ENCODE measurements at regions not wholly inside any gene's neighbourhood (a gene's known extent, or its start where the extent isn't known, plus 50 kb on each side); places are given as distances from the start of the nearest gene placed in this dataset.

- TF ChIP-seq SP1 (IDR thresholded peaks at IDR 0.05): no peak
- TF ChIP-seq TARDBP (IDR thresholded peaks at IDR 0.05): no peak
- TF ChIP-seq, protein P1, sequence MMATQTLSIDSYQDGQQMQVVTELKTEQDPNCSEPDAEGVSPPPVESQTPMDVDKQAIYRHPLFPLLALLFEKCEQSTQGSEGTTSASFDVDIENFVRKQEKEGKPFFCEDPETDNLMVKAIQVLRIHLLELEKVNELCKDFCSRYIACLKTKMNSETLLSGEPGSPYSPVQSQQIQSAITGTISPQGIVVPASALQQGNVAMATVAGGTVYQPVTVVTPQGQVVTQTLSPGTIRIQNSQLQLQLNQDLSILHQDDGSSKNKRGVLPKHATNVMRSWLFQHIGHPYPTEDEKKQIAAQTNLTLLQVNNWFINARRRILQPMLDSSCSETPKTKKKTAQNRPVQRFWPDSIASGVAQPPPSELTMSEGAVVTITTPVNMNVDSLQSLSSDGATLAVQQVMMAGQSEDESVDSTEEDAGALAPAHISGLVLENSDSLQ (IDR thresholded peaks at IDR 0.05): no peak
- no peak for TF ChIP-seq FOXK2 (IDR thresholded peaks at IDR 0.05)
- TF ChIP-seq BHLHE40 (IDR thresholded peaks at IDR 0.05; ENCODE audit: borderline replicate concordance): no peak
- TF ChIP-seq SUZ12 (IDR thresholded peaks at IDR 0.05): no peak
- no peak for TF ChIP-seq L3MBTL2 (conservative IDR thresholded peaks at IDR 0.05)
- no peak for TF ChIP-seq ELF4 (IDR thresholded peaks at IDR 0.05)
- no peak for TF ChIP-seq FOXM1 (IDR thresholded peaks at IDR 0.05; ENCODE audit: borderline replicate concordance)
- no peak for TF ChIP-seq ZNF384 (IDR thresholded peaks at IDR 0.05)
- no peak for TF ChIP-seq HDGF (IDR thresholded peaks at IDR 0.05; ENCODE audit: borderline replicate concordance)
- no peak for TF ChIP-seq FOXA1 (IDR thresholded peaks at IDR 0.05)
- no peak for TF ChIP-seq NFRKB (IDR thresholded peaks at IDR 0.05)
- TF ChIP-seq LEF1 (IDR thresholded peaks at IDR 0.05; ENCODE audit: borderline replicate concordance): no peak
Observed at GRCh38 chr6:118396969-118397368, 151.1 kb upstream of the PLN start.
